MCF 10A (cell line): ENCODE measurements at regions not wholly inside any gene's neighbourhood (a gene's known extent, or its start where the extent isn't known, plus 50 kb on each side); places are given as distances from the start of the nearest gene placed in this dataset.

Experiments
- BruUV-seq: library from RNA; stranded (reverse); fragments of 400-500 nt; replicated peaks from 2 replicates; lab custom pipeline; 2021; lab: Mats Ljungman, UMichigan
- CTCF ChIA-PET: fragments of 300-600 bp; sonication (Branson Sonifier 250); formaldehyde crosslinking; extraction: SDS; loops from one replicate; lab custom pipeline; 2021; ENCODE audit warnings: antibody characterized with exemption, inconsistent platforms; lab: Yijun Ruan, JAX
- POLR2A ChIA-PET: fragments of 300-600, 350-650 bp; sonication (Branson Sonifier 250); formaldehyde crosslinking; extraction: SDS; loops from one replicate; lab custom pipeline; 2020; ENCODE audit warnings: antibody characterized with exemption, inconsistent platforms; lab: Yijun Ruan, JAX
- DNase-seq: peaks from one replicate; pipeline ENCODE4 v3.0.0-alpha.2; 2018; ENCODE audit not compliant: unreplicated experiment
- H3K27ac Mint-ChIP-seq: one replicate; pipeline ENCODE4 v1.8.0; 2022; ENCODE audit warnings: mild to moderate bottlenecking, low read depth, mixed read lengths; ENCODE audit not compliant: unreplicated experiment
- H3K27me3 Mint-ChIP-seq: one replicate; pipeline ENCODE4 v1.8.0; 2022; ENCODE audit warnings: mixed read lengths; ENCODE audit not compliant: insufficient read depth, unreplicated experiment
- H3K36me3 Mint-ChIP-seq: one replicate; pipeline ENCODE4 v1.8.0; 2022; ENCODE audit warnings: mild to moderate bottlenecking, moderate library complexity, mixed read lengths; ENCODE audit not compliant: insufficient read depth, unreplicated experiment
- H3K4me1 Mint-ChIP-seq: one replicate; pipeline ENCODE4 v1.8.0; 2022; ENCODE audit warnings: mixed read lengths; ENCODE audit not compliant: insufficient read depth, unreplicated experiment
- H3K4me3 Mint-ChIP-seq: one replicate; pipeline ENCODE4 v1.8.0; 2022; ENCODE audit warnings: mild to moderate bottlenecking, moderate library complexity, mixed read lengths; ENCODE audit not compliant: unreplicated experiment
- H3K9me3 Mint-ChIP-seq: one replicate; pipeline ENCODE4 v1.8.0; 2022; ENCODE audit warnings: mixed read lengths; ENCODE audit not compliant: unreplicated experiment
- CTCF ChIP-seq: fragments of 200-600 bp; IDR thresholded peaks from one replicate; pipeline ENCODE4 v1.8.0; 2022; ENCODE audit warnings: antibody characterized with exemption, mild to moderate bottlenecking; ENCODE audit not compliant: unreplicated experiment
- intact Hi-C: fragments of 100-400 bp; cut with micrococcal nuclease; formaldehyde crosslinking; loops from 2 replicates; pipeline ENCODE4 v1.14.1; 2022

DNA sequence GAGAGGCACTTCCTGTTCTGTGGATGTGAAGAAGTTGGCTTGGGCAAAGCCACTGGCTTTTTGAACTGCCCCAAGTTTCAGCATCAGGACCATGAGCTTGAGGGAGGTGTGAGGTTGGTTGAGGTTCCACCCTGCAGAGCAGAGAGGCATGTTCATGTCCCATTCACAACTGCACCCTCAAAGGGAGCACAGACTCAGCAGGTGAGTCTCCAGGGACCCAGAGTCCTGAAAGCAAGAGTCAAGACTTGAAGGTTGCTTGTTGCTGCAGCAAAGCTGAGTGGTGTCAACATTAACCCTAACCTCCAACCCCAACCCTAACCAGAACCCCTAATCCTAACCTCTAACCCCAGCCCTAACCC is 556.3 kb downstream of the BRD1 start:
- Mint-ChIP-seq H3K9me3 (peaks cover 34% of the 10 kb centered on the region), H3K27me3 (no peaks in the 10 kb centered on the region), H3K27ac (no peak overlapping the region), H3K4me1 (no peaks in the 10 kb centered on the region), H3K4me3 (no peak overlapping the region), H3K36me3 (no peaks in the 10 kb centered on the region)
- intact Hi-C loops: no loop called here
- TF ChIP-seq CTCF: no peak
- ChIA-PET CTCF (no interaction called here), POLR2A (no interaction called here)
- BruUV-seq: no TSS peak
- DNase-seq: no peak

DNA sequence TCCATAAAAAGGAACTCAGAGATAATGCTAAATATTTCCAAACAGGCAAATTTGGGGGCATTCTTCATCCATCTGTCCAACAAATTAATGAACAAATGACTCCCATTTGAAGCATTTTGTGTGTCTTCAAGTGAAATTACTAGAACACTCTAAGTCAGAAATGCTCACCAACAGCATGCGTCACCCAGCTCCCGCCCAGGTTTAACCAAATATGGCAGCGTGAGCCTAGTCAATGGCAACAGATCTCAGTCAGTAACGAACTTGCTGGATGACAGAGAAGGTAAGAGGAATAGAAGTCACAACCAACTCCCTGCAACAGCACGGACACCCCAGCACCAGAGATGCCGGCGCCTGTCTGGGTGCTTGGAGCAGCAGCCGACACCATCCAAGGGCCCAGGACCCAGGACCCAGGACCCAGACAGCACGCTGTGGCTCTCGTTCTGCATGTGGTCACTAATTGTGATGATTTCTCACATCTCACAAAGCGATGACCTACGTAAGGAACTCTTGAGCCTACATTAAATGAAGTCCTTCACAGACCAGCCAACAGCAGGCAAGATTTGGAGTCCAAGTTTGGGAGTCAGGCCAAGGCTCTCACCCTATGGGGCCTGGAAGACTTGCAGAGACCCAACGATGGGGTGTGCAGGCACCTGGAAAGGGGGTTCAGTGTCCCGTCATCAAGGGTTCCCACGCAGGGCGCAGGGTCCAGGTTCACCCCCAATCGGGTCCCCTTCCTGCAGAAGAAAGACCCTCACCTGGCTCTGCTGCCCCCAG is 556.9 kb downstream of the BRD1 start:
- no peak for DNase-seq
- Mint-ChIP-seq H3K36me3 (no peaks in the 10 kb centered on the region), H3K4me1 (no peaks in the 10 kb centered on the region), H3K27ac (no peak overlapping the region), H3K9me3 (peaks cover 28% of the 10 kb centered on the region), H3K4me3 (no peak overlapping the region), H3K27me3 (no peaks in the 10 kb centered on the region)
- TF ChIP-seq CTCF: no peak
- ChIA-PET POLR2A (no interaction called here), CTCF (no interaction called here)
- no TSS peak for BruUV-seq
- intact Hi-C loops: no loop called here

GRCh38 chr22:49269928-49270327 is 557.7 kb downstream of the BRD1 start:
- CTCF ChIA-PET: no interaction called here
- DNase-seq: no peak
- no peak for TF ChIP-seq CTCF
- Mint-ChIP-seq H3K9me3 (peaks cover 23% of the 10 kb centered on the region), H3K4me3 (no peak overlapping the region), H3K4me1 (no peaks in the 10 kb centered on the region), H3K27me3 (no peaks in the 10 kb centered on the region), H3K36me3 (no peaks in the 10 kb centered on the region), H3K27ac (no peak overlapping the region)
- POLR2A ChIA-PET: no interaction called here
- intact Hi-C loops: no loop called here
- no TSS peak for BruUV-seq

GRCh38 chr22:49269371-49269770 is 558.3 kb downstream of the BRD1 start:
- intact Hi-C loops: no loop called here
- Mint-ChIP-seq H3K27ac (no peak overlapping the region), H3K4me1 (no peaks in the 10 kb centered on the region), H3K36me3 (no peaks in the 10 kb centered on the region), H3K4me3 (no peak overlapping the region), H3K9me3 (peaks cover 23% of the 10 kb centered on the region), H3K27me3 (no peaks in the 10 kb centered on the region)
- CTCF ChIA-PET: interaction anchor here (0.7 kb wide), 1 partner anchor 17 kb away, joined by 3 read pairs; no protein-coding TSS in a partner anchor
- DNase-seq: no peak
- TF ChIP-seq CTCF: no peak
- no TSS peak for BruUV-seq
- POLR2A ChIA-PET: no interaction called here
